GM23338 (cell line): ENCODE measurements at regions not wholly inside any gene's neighbourhood (a gene's known extent, or its start where the extent isn't known, plus 50 kb on each side); places are given as distances from the start of the nearest gene placed in this dataset.

Experiments used
- ATAC-seq: fragments of 200-7000 bp; cut with Tn5 transposase; 3 replicates; pipeline ENCODE4 v1.9.1; 2020
- DNase-seq: peaks from one replicate; pipeline ENCODE4 v3.0.0-alpha.2; 2015; ENCODE audit warnings: low spot score
- H2AFZ ChIP-seq: fragments of 200-600 bp; sonication (generic); 2 replicates; pipeline ENCODE4 v1.8.0; 2016; ENCODE audit warnings: antibody characterized with exemption, mild to moderate bottlenecking, moderate library complexity
- H3F3A ChIP-seq: fragments of 200-600 bp; sonication (generic); replicated peaks from 2 replicates; pipeline ENCODE4 v1.8.0; 2017; ENCODE audit warnings: antibody characterized with exemption, mixed run types, low read depth
- H3K27ac ChIP-seq: fragments of 200-600 bp; sonication (generic); 2 replicates; pipeline ENCODE4 v1.6.1; 2016; ENCODE audit warnings: low read depth
- H3K27me3 ChIP-seq: fragments of 200-600 bp; sonication (generic); 2 replicates; pipeline ENCODE4 v1.8.0; 2016; ENCODE audit warnings: mild to moderate bottlenecking, mixed run types, moderate library complexity; ENCODE audit not compliant: insufficient read depth
- H3K36me3 ChIP-seq: fragments of 200-600 bp; sonication (generic); 2 replicates; pipeline ENCODE4 v1.8.0; 2016; ENCODE audit warnings: mild to moderate bottlenecking; ENCODE audit not compliant: insufficient read depth
- H3K4me1 ChIP-seq: fragments of 200-600 bp; sonication (generic); 2 replicates; pipeline ENCODE4 v1.8.0; 2016; ENCODE audit warnings: mild to moderate bottlenecking, moderate library complexity; ENCODE audit not compliant: insufficient read depth
- H3K4me2 ChIP-seq: fragments of 200-600 bp; sonication (generic); 2 replicates; pipeline ENCODE4 v1.7.1; 2017; ENCODE audit warnings: mixed run types
- H3K4me3 ChIP-seq: fragments of 200-600 bp; sonication (generic); 2 replicates; pipeline ENCODE4 v1.6.1; 2016; ENCODE audit warnings: mixed run types
- H3K79me2 ChIP-seq: fragments of 200-600 bp; sonication (generic); replicated peaks from 2 replicates; pipeline ENCODE4 v1.8.0; 2017; ENCODE audit warnings: mild to moderate bottlenecking; ENCODE audit not compliant: insufficient read depth
- H3K9me2 ChIP-seq: fragments of 200-600 bp; sonication (generic); 2 replicates; pipeline ENCODE4 v1.8.0; 2017; ENCODE audit not compliant: insufficient read depth
- H4K20me1 ChIP-seq: fragments of 200-600 bp; sonication (generic); replicated peaks from 2 replicates; pipeline ENCODE4 v1.8.0; 2017; ENCODE audit warnings: mild to moderate bottlenecking; ENCODE audit not compliant: insufficient read depth
- H3K27ac Mint-ChIP-seq: 2 replicates; pipeline ENCODE4 v1.8.0; 2020; ENCODE audit warnings: inconsistent platforms, mild to moderate bottlenecking, moderate library complexity, mixed read lengths
- H3K27me3 Mint-ChIP-seq: 3 replicates; pipeline ENCODE4 v1.8.0; 2022; ENCODE audit warnings: low read depth, mild to moderate bottlenecking, moderate library complexity, mixed read lengths, inconsistent platforms; ENCODE audit not compliant: insufficient read depth, poor library complexity
- H3K36me3 Mint-ChIP-seq: 3 replicates; pipeline ENCODE4 v1.8.0; 2021; ENCODE audit warnings: low read depth, mild to moderate bottlenecking, inconsistent platforms, moderate library complexity, mixed read lengths
- H3K4me1 Mint-ChIP-seq: 3 replicates; pipeline ENCODE4 v1.8.0; 2020; ENCODE audit warnings: mild to moderate bottlenecking, inconsistent platforms, mixed read lengths
- H3K4me3 Mint-ChIP-seq: 3 replicates; pipeline ENCODE4 v1.8.0; 2021; ENCODE audit warnings: moderate library complexity, mild to moderate bottlenecking, inconsistent platforms, mixed read lengths
- H3K9me3 Mint-ChIP-seq: 3 replicates; pipeline ENCODE4 v1.8.0; 2020; ENCODE audit warnings: moderate library complexity, mild to moderate bottlenecking, inconsistent platforms, mixed read lengths
- ETS1 ChIP-seq: IDR thresholded peaks from 2 replicates; pipeline ENCODE4 v1.6.1; 2016; ENCODE audit warnings: antibody characterized with exemption
- EZH2phosphoT487 ChIP-seq: fragments of 200-600 bp; sonication (generic); IDR thresholded peaks from one replicate; pipeline ENCODE4 v1.8.1; 2018; ENCODE audit warnings: antibody characterized with exemption; ENCODE audit not compliant: unreplicated experiment
- JUNB ChIP-seq: IDR thresholded peaks from one replicate; pipeline ENCODE4 v1.6.1; 2016; ENCODE audit warnings: antibody characterized with exemption; ENCODE audit not compliant: unreplicated experiment
- NANOG ChIP-seq: IDR thresholded peaks from 2 replicates; pipeline ENCODE4 v1.6.1; 2016; ENCODE audit warnings: antibody characterized with exemption, borderline replicate concordance
- STAT1 ChIP-seq: IDR thresholded peaks from one replicate; pipeline ENCODE4 v1.6.1; 2016; ENCODE audit warnings: antibody characterized with exemption; ENCODE audit not compliant: unreplicated experiment
- ZNF114 ChIP-seq: fragments of 250-450 bp; sonication (Bioruptor Pico); IDR thresholded peaks from 2 replicates; pipeline ENCODE4 v1.5.0; 2020; ENCODE audit warnings: mild to moderate bottlenecking, moderate library complexity
- ZNF462 ChIP-seq: fragments of 250-450 bp; sonication (Bioruptor Pico); IDR thresholded peaks from 2 replicates; pipeline ENCODE4 v1.5.0; 2020; ENCODE audit warnings: mild to moderate bottlenecking, moderate library complexity

DNA sequence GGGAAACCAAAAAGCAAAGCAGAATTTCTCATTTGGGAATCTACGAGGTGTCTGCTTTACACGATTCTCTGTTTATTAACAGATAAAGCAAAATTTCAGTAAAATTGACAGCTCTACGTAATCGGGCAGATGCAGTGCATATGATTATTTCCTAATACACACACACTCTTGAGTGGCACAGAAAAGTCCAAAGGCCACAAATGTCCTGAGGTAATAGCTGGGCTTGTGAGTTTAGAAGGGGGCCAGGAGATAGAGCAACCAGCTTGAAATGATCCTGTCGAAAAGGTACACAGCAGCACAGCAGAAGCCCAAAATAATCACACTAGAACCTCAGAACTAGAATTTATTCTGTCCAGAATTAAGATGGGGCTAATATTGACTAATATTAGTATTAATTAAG, 236.0 kb downstream of the FAT4 start:
- Mint-ChIP-seq H3K4me1 (no peaks in the 10 kb centered on the region), H3K9me3 (peaks cover 8% of the 10 kb centered on the region; the same call in 2 of the 3 replicates), H3K27ac (no peak overlapping the region), H3K27me3 (no peaks in the 10 kb centered on the region), H3K4me3 (no peak overlapping the region), H3K36me3 (peaks cover 12% of the 10 kb centered on the region; the same call in 2 of the 3 replicates)
- TF ChIP-seq ETS1 (no peak), ZNF114 (no peak), EZH2phosphoT487 (no peak), NANOG (no peak), ZNF462 (CRISPR knock-in tag) (no peak), STAT1 (no peak), JUNB (no peak)
- Histone ChIP-seq H3K27me3 (no peaks in the 10 kb centered on the region), H3F3A (no peaks in the 10 kb centered on the region), H3K27ac (no peak overlapping the region), H3K4me2 (no peak overlapping the region), H2AFZ (peak overlapping the region; percentile 70), H3K36me3 (no peaks in the 10 kb centered on the region), H3K9me2 (peaks cover 7% of the 10 kb centered on the region; the same call in 1 of the 2 replicates), H3K4me1 (no peaks in the 10 kb centered on the region), H3K4me3 (no peak overlapping the region), H3K79me2 (no peaks in the 10 kb centered on the region), H4K20me1 (no peaks in the 10 kb centered on the region)
- no peak for ATAC-seq
- DNase-seq: no peak
